Aorta (tissue), 5 donors: ENCODE measurements at regions not wholly inside any gene's neighbourhood (a gene's known extent, or its start where the extent isn't known, plus 50 kb on each side); places are given as distances from the start of the nearest gene placed in this dataset.
A peak's percentile ranks its signal among the peaks of the same experiment; 100 is the strongest.
"Not testable (repeated sequence)": the region's sequence is repeated elsewhere in the genome, so short reads cannot be mapped to it uniquely, and the experiment has no call there.

ENCODE experiments used
- ATAC-seq: fragments of 200-7000 bp; cut with Tn5 transposase; one replicate; pipeline ENCODE4 v1.9.1; 2022; ENCODE audit warnings: moderate library complexity; ENCODE audit not compliant: low FRiP score
- DNase-seq, 2 donors: peaks; one replicate each; pipeline ENCODE4 v3.0.0-alpha.2; 2020
- H3K27ac ChIP-seq, 2 donors: one replicate each; pipeline ENCODE4 v1.5.1; 2013; ENCODE audit warnings: low read length in 2 of 2, mild to moderate bottlenecking in 2 of 2, moderate library complexity in 2 of 2, control low read depth in 1 of 2, inconsistent platforms in 1 of 2, low read depth in 1 of 2
- H3K27me3 ChIP-seq, 2 donors: one replicate each; pipeline ENCODE4 v1.6.1; 2013; ENCODE audit warnings: control low read depth in 1 of 2, low read length in 1 of 2, mild to moderate bottlenecking in 1 of 2, moderate library complexity in 1 of 2; ENCODE audit not compliant: insufficient read depth in 2 of 2, control insufficient read depth in 1 of 2
- H3K36me3 ChIP-seq, 2 donors: one replicate each; pipeline ENCODE4 v1.6.1; 2013; ENCODE audit warnings: control low read depth in 1 of 2, low read length in 1 of 2, mild to moderate bottlenecking in 1 of 2; ENCODE audit not compliant: insufficient read depth in 2 of 2, control insufficient read depth in 1 of 2
- H3K4me1 ChIP-seq, 2 donors: one replicate each; pipeline ENCODE4 v1.6.1; 2013; ENCODE audit warnings: low read length in 2 of 2, control low read depth in 1 of 2, mild to moderate bottlenecking in 1 of 2, moderate library complexity in 1 of 2; ENCODE audit not compliant: insufficient read depth in 2 of 2, control insufficient read depth in 1 of 2
- H3K4me3 ChIP-seq, 2 donors: one replicate each; pipeline ENCODE4 v1.5.1; 2013; ENCODE audit warnings: low read length in 2 of 2, control low read depth in 1 of 2, mild to moderate bottlenecking in 1 of 2
- H3K9me3 ChIP-seq: one replicate; pipeline ENCODE4 v1.6.1; 2013; ENCODE audit warnings: mild to moderate bottlenecking, low read length; ENCODE audit not compliant: control insufficient read depth
- WGBS, 2 donors: extraction: QIAGEN DNeasy Blood & Tissue Kit; methylation state at CpG; one replicate each; pipeline ENCODE4 v1.1.7; 2013; 5-methylcytosine and 5-hydroxymethylcytosine counted together
- intact Hi-C, 2 donors: fragments of 100-400 bp; cut with DNase I; formaldehyde crosslinking; loops; one replicate each; pipeline versions ENCODE4 v1.14.2 to v1.15.0; 2022
- donor health status: healthy with polysubstance abuse.
- donor health status: Bipolar disorder and iron deficiency.
- donor health status: DM: no; HTN: no; CAD: no.
- donor health status: DM: no; HTN: no; CAD: no.
- donor health status: DM: yes; HTN: yes; CAD: no.

DNA sequence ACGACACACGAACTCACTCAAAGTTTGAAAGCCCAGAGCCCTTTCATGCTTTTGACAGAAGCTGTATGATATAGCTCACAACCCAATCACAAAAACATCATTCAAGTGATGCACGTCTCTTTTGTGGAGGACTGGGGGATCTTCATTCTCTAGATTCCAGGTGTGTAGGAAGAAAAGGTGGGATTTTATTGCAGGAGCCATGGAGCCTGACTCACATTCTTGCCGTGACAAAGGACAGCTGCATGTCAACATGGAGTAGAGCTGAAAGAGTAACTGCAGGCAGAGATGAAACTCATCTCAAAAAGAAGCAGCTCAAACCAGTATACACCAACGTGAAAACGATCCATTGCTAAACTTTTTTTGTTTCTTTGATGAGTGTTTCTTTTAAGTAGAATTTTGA lies 50.9 kb upstream of the PDE1A start:
- no peaks in the 10 kb centered on the region for H3K9me3 ChIP-seq
- H3K4me3 ChIP-seq = no peak overlapping the region
- no peak for DNase-seq
- no peaks in the 10 kb centered on the region for H3K27me3 ChIP-seq
- no peaks in the 10 kb centered on the region for H3K4me1 ChIP-seq
- no peaks in the 10 kb centered on the region for H3K36me3 ChIP-seq
- no peak for ATAC-seq
- 72 to 82% methylated on average over 6 of the region's 6 CpGs for WGBS, 2 donors
- intact Hi-C loops = no loop called here
- no peak overlapping the region for H3K27ac ChIP-seq

DNA sequence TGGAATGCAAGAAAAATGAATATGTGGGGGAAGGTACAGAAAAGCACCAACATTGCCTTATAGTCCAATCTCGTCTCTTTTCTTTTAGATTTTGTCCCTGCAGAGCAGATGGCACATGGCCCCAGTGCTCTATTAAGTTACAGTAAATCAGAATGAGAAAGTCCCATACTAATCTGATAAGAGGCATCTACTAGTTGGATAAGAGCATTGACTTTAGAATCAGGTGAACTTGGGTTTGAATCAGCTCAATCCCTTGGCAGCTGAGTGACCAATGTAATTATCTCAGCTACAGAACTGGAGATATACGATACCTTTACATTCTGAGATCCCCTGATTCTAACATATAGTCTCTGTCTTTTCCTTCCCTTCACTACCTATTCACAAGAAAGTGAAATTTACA lies 54.8 kb upstream of the PDE1A start:
- DNase-seq = no peak
- Histone ChIP-seq H3K36me3 (no peaks in the 10 kb centered on the region), H3K4me3 (no peak overlapping the region), H3K4me1 (no peaks in the 10 kb centered on the region), H3K27ac (no peak overlapping the region), H3K9me3 (no peaks in the 10 kb centered on the region), H3K27me3 (no peaks in the 10 kb centered on the region)
- ATAC-seq = no peak
- WGBS, 2 donors = 81 to 95% methylated on average over 2 of the region's 2 CpGs
- intact Hi-C loops = no loop called here

DNA sequence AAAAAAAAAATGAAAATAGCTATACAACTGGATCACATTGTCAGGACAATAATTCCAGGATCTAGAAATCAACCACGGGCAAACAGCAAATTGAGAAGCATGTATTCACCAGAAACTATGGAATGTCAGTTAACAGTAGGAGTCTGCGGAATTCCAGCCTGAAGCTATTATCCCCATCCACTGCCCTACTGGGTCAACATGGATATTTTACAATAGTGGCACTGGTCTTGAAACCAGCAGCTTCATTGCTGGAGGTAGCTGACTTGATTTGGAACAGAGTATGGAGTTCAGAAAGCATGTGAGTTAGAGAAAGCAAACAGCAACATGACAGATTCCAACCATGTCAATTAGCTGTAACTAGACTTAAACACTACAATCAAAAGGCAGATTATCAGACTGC lies 55.7 kb upstream of the PDE1A start:
- Histone ChIP-seq H3K27me3 (no peaks in the 10 kb centered on the region), H3K4me1 (no peaks in the 10 kb centered on the region), H3K4me3 (no peak overlapping the region), H3K27ac (no peak overlapping the region), H3K9me3 (no peaks in the 10 kb centered on the region), H3K36me3 (no peaks in the 10 kb centered on the region)
- DNase-seq (no peak), ATAC-seq (no peak)
- intact Hi-C loops = no loop called here
- WGBS, 2 donors = 91 to 94% methylated on average over 2 of the region's 2 CpGs

DNA sequence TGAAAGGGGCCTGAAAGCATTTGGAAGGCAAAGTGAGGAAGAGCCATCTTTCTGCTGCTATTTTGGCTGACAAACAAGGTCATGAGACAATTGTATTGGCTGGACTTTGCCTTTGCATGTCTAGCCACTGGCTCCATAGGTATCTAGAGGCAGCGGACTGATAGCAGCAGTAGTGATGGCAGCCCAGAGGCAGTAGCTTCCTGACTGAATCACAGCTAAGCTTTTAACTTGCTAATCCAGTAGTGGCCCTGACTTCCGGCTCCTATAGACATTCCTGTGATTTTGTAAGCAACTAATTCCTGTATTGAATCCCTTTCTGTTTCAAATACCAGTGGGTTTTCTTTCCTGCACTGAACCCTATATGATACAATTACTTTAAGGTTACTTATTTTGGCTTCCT lies 69.8 kb upstream of the PDE1A start:
- H3K36me3 ChIP-seq = no peaks in the 10 kb centered on the region
- H3K4me3 ChIP-seq = no peak overlapping the region
- ATAC-seq (no peak), DNase-seq (no peak)
- H3K27me3 ChIP-seq = no peaks in the 10 kb centered on the region
- H3K4me1 ChIP-seq = no peaks in the 10 kb centered on the region
- H3K27ac ChIP-seq = no peak overlapping the region
- WGBS, 2 donors = 93 to 100% methylated on average over 2 of the region's 2 CpGs
- H3K9me3 ChIP-seq = no peaks in the 10 kb centered on the region
- intact Hi-C loops = no loop called here

DNA sequence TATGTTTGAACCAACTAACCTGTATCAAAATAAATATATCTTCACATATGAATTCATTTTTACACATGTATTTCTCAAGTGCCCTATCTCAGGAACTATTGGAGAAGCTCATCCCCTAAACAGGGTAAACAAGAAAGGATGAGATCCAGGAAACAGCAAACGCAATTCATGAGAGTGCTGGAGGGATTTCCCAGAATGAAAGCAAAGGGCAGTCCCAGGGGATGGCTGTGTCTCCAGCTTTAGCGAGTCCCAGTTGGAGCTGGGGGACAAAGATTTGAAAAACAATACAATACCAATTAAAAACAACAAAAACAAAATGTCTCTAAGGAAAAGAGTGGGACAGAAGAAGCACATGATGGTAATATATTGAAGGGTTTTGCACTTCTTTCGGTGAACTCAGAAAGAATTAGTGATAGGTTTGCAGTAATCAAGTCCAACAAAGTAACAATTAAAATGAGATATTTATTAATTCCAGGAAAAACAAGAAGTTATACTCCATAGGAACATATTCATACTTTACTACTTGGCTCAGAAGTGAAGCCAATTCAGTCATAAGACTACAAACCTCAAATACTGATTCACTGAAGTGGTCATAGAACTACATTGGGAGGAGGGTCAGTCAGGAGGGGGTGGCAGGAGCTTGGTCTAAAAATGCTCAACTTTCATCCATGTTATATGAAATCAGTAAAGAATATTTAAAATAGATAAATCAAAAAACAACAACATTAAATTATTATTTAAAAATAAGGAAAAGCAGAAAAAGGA lies 73.1 kb upstream of the PDE1A start:
- intact Hi-C loops = no loop called here
- DNase-seq (no peak), ATAC-seq (no peak)
- H3K27me3 ChIP-seq = no peaks in the 10 kb centered on the region
- no peaks in the 10 kb centered on the region for H3K9me3 ChIP-seq
- H3K27ac ChIP-seq = no peak overlapping the region
- WGBS, 2 donors = 83 to 84% methylated on average over 3 of the region's 3 CpGs
- no peaks in the 10 kb centered on the region for H3K36me3 ChIP-seq
- H3K4me3 ChIP-seq = no peak overlapping the region
- H3K4me1 ChIP-seq = no peaks in the 10 kb centered on the region

DNA sequence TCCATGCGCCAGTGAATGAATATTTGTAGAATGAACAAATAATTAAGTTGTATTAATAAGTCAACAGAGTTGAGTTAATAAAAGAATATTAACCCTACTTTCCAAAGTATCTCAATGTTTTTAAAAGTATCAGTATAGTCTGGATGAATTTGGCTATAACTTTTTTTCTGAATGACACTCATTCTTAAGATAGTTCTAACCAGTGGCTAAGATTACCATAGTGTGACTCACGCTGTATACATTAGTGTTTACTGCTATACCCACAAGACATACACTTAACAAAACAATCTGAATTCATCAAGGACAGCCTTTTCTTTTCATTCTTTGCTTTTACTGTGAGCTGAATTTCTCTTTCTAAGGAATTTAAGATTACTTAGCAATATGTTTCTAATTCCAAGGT lies 77.0 kb upstream of the PDE1A start:
- Histone ChIP-seq H3K4me1 (no peaks in the 10 kb centered on the region), H3K36me3 (no peaks in the 10 kb centered on the region), H3K9me3 (no peaks in the 10 kb centered on the region), H3K4me3 (no peak overlapping the region), H3K27me3 (no peaks in the 10 kb centered on the region), H3K27ac (no peak overlapping the region)
- intact Hi-C loops = no loop called here
- 74 to 94% methylated on average over 2 of the region's 2 CpGs for WGBS, 2 donors
- DNase-seq (no peak), ATAC-seq (no peak)

DNA sequence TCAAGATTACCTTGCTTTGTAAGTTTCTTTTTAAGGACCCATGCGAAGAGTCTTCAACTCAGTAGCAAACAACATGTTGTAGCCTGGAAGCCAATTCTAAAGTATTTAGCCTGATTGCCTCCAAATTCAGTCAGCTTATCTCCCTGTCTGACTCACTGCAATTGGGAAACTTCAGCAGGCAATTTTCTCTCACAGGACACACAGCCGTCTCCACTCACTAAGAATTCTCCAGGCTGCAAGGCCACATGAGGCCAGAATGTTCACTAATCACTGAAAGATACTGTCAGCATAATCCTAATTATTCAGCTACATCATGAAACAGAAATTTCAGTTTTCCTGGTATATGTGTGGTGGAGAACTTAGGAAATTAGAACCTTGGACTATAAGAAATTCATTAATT lies 78.1 kb upstream of the PDE1A start:
- Histone ChIP-seq H3K36me3 (no peaks in the 10 kb centered on the region), H3K4me1 (no peaks in the 10 kb centered on the region), H3K4me3 (no peak overlapping the region), H3K9me3 (no peaks in the 10 kb centered on the region), H3K27me3 (no peaks in the 10 kb centered on the region), H3K27ac (no peak overlapping the region)
- DNase-seq = no peak
- intact Hi-C loops = no loop called here
- WGBS, 2 donors = 53 to 66% methylated on average over 2 of the region's 2 CpGs
- peak; percentile 72 for ATAC-seq

DNA sequence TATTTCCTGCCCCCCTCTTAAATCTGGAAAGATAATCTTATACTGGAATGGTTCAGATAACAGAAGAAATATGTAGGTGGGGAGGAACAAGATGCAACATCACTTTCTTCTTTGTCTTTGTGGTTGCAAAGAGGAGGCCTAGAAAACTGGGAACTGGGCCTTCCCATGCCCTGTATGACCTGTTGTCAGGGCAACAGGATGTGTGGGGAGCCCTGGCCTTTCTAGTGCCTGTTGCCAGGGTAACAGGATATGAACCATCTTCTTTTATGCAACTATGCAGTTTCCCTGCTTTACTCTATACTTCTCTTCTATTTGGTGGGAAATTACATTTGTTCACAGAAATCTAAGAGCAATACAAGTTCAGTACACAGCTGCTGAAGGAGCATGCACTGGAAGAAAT lies 79.8 kb upstream of the PDE1A start:
- Histone ChIP-seq H3K9me3 (no peaks in the 10 kb centered on the region), H3K4me3 (no peak overlapping the region), H3K27ac (no peak overlapping the region), H3K36me3 (no peaks in the 10 kb centered on the region), H3K27me3 (no peaks in the 10 kb centered on the region), H3K4me1 (no peaks in the 10 kb centered on the region)
- intact Hi-C loops = no loop called here
- no peak for ATAC-seq
- no peak for DNase-seq

DNA sequence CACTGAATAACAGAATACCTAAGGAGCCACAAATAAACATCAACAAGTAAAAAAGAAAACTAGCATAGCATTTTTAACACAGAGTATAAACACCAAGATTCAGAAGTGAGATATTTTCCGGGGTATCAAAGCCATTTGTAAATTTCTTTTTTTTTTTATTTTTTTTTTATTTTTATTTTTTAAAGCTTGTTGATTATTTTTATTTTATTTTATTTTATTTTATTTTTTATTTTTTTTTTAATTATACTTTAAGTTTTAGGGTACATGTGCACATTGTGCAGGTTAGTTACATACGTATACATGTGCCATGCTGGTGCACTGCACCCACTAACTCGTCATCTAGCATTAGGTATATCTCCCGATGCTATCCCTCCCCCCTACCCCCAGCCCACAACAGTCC lies 81.7 kb upstream of the PDE1A start:
- ATAC-seq, H3K36me3 ChIP-seq, H3K27me3 ChIP-seq, intact Hi-C loops, H3K9me3 ChIP-seq, H3K27ac ChIP-seq, H3K4me1 ChIP-seq, H3K4me3 ChIP-seq, DNase-seq: not testable (repeated sequence)
- 90 to 98% methylated on average over 1 to 4 of the region's 4 CpGs for WGBS, 2 donors
